ENCODE measurements at regions not wholly inside any gene's neighbourhood (a gene's known extent, or its start where the extent isn't known, plus 50 kb on each side); places are given as distances from the start of the nearest gene placed in this dataset.

DNA sequence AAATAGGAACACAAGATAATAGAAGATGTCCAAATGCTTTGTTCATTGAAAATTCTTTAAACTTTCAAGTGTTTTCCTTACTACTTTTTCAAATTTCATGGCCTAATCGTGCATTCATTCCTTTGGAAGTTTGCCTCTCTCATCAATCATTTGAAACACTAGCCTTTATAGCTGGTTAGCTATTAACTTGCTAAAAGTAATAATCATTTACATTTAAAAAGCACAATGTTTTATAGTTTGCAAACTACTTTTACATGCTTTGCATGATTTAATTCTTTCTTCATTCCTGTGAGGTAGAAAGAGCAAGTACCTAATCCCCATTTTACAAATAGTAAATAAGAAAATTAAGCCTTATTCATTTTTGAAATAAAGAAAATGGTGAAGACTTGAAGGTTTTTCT is 137.4 kb upstream of the SLC7A14 start:
- TF ChIP-seq CTCF (IDR thresholded peaks at IDR 0.05; ENCODE audit: insufficient read depth, low read length, poor library complexity, severe bottlenecking) (no peak), EZH2phosphoT487 (conservative IDR thresholded peaks at IDR 0.05; ENCODE audit: low read length) (no peak)

Data from SU-DHL-6 (cell line).